ENCODE measurements at regions not wholly inside any gene's neighbourhood (a gene's known extent, or its start where the extent isn't known, plus 50 kb on each side); places are given as distances from the start of the nearest gene placed in this dataset.

DNA sequence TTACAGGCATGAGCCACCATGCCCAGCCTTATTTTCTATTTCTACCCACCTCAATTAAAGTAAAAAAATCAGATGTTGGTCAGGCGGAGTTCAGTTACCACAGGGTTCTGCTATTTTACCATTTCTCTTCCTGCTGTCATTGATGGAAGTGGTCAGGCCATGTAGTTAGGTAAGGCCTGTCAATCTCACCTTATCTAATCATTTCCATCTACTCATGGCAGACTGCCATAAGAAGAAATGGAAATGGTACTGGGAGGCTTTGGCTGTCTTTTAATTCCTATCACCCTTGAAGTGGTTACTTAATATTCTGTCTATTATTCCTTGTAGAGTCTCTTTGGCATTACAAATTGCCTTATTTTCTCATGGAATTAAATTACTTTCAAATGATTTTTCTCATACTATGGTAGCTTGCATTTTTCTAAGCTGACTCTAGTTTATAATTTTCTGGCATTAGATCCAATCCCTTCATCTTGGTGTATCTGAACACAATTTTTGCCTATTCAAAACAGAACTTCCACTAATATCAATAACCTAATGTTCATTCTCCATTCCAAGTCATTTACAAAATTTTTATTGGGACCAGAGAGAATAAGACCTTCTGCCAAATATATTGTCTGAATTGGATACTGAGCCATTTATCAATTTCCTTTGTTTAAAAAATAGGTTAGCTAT is 198.7 kb downstream of the DACT1 start:
- Histone ChIP-seq H3K4me1 (peaks cover 0 to 34% (median 10%) of the 10 kb centered on the region in 4 donors), H3K36me3 (no peaks in the 10 kb centered on the region), H3K9me3 (peaks cover 0 to 3% (median 0%) of the 10 kb centered on the region in 4 donors), H3K4me3 (no peak overlapping the region), H3K27me3 (no peaks in the 10 kb centered on the region), H3K27ac (no peak overlapping the region)
- WGBS, 2 donors = 48 to 81% methylated on average over 1 of the region's 1 CpG
- TF ChIP-seq POLR2AphosphoS5 (IDR thresholded peaks at IDR 0.05) (no peak), POLR2A (IDR thresholded peaks at IDR 0.05) (no peak), EP300 (IDR thresholded peaks at IDR 0.05) (no peak)
- TF ChIP-seq, protein P1, sequence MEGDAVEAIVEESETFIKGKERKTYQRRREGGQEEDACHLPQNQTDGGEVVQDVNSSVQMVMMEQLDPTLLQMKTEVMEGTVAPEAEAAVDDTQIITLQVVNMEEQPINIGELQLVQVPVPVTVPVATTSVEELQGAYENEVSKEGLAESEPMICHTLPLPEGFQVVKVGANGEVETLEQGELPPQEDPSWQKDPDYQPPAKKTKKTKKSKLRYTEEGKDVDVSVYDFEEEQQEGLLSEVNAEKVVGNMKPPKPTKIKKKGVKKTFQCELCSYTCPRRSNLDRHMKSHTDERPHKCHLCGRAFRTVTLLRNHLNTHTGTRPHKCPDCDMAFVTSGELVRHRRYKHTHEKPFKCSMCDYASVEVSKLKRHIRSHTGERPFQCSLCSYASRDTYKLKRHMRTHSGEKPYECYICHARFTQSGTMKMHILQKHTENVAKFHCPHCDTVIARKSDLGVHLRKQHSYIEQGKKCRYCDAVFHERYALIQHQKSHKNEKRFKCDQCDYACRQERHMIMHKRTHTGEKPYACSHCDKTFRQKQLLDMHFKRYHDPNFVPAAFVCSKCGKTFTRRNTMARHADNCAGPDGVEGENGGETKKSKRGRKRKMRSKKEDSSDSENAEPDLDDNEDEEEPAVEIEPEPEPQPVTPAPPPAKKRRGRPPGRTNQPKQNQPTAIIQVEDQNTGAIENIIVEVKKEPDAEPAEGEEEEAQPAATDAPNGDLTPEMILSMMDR (IDR thresholded peaks at IDR 0.05) = no peak
- intact Hi-C loops (cut with DNase I) = no loop called here
- no peak for DNase-seq

DNA sequence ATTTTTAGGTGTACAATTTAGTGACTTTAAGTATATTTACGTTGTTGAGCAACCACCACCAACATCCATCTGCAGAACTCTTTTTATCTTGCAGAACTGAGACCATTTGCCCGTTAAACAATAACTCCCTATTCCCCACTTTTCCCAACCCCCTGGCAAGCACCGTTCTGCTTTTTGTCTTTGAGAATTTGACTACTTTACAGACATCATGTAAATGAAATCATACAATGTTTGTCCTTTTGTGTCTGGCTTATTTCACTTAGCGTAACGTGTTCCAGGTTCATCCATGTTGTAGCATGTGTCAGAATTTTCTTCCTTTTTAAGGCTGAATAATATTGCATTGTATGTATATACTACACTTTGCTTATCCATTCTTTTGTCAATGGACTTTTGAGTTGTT is 201.5 kb downstream of the DACT1 start:
- no peaks in the 10 kb centered on the region for H3K36me3 ChIP-seq
- intact Hi-C loops (cut with DNase I) = no loop called here
- H3K27ac ChIP-seq = no peak overlapping the region
- H3K4me1 ChIP-seq = peaks cover 0 to 19% (median 3%) of the 10 kb centered on the region in 4 donors
- H3K27me3 ChIP-seq = no peaks in the 10 kb centered on the region
- no peak overlapping the region for H3K4me3 ChIP-seq
- peaks cover 0 to 3% (median 0%) of the 10 kb centered on the region in 4 donors for H3K9me3 ChIP-seq
- TF ChIP-seq EP300 (IDR thresholded peaks at IDR 0.05) (no peak), POLR2AphosphoS5 (IDR thresholded peaks at IDR 0.05) (peak in 3 of 4 donors; percentile 31 to 80 (median 73))
- 80 to 90% methylated on average over 5 of the region's 5 CpGs for WGBS, 2 donors
- no peak for DNase-seq

DNA sequence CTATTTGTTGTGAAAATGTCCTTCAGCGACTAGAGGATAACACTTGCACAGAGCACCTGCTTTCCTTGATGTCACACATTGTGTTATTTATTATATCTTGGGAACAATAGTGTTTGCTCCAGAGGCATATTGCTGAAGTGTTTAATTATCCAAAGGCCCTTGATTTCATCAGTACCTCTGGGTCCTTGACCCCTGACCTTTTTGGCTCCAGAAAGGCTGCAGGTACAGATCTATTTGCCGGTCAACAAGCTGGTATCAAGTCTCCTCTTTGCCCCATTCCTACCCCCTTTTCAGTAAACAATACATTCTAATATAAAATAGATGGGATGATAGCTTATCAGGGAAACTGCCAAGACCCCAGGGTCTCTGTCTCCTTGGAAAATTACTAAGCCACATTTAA is 206.8 kb downstream of the DACT1 start:
- H3K4me3 ChIP-seq = no peak overlapping the region
- DNase-seq = no peak
- H3K4me1 ChIP-seq = peaks cover 0 to 12% (median under 1%) of the 10 kb centered on the region in 4 donors
- no peak for TF ChIP-seq POLR2AphosphoS5 (IDR thresholded peaks at IDR 0.05)
- no peak for TF ChIP-seq EP300 (IDR thresholded peaks at IDR 0.05)
- TF ChIP-seq POLR2A (IDR thresholded peaks at IDR 0.05) = no peak
- TF ChIP-seq, protein P1 (IDR thresholded peaks at IDR 0.05) = no peak
- WGBS, 2 donors = 90 to 92% methylated on average over 2 of the region's 2 CpGs
- H3K27ac ChIP-seq = no peak overlapping the region
- intact Hi-C loops (cut with DNase I) = no loop called here
- no peaks in the 10 kb centered on the region for H3K36me3 ChIP-seq
- no peaks in the 10 kb centered on the region for H3K9me3 ChIP-seq
- H3K27me3 ChIP-seq = no peaks in the 10 kb centered on the region

DNA sequence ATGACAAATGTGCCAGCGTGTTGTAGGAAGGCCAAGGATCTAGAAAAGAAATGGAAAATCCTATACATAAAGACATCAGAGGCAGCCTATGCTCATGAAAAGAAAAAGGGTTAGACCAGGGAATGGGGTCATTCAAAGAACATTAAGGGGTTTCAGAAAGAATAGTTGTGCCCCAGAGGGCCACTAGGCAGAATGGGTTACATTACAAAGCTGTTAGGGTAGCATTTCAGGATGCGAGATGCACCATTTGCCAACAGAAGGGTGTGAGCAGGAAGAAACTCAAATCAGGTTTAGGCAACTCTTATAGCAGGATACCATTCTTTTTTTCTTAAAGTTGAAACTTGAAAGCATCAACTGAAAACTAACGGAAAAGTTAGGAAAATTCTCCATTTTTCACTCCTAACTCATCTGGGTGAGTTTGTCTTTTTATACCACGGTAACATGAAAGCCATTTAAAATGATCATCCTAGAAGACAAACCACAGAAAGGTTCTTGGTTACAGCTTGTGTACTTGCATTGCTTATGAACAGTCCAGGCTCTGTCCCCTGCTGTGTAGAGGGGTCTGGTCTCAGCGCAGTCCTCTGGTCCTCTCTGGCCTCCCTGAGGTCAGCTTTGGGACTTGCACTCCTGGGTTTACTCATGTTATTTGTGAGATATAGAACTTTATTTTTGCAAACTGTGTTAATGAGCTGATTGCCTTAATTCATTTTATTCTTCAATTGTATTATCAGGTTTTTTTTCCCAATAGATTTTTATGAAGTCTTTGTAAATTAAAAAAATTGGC is 209.1 kb downstream of the DACT1 start:
- Histone ChIP-seq H3K9me3 (no peaks in the 10 kb centered on the region), H3K27me3 (no peaks in the 10 kb centered on the region), H3K4me3 (no peak overlapping the region), H3K27ac (no peak overlapping the region), H3K4me1 (no peaks in the 10 kb centered on the region), H3K36me3 (no peaks in the 10 kb centered on the region)
- 77 to 90% methylated on average over 5 of the region's 5 CpGs for WGBS, 2 donors
- DNase-seq = no peak
- intact Hi-C loops (cut with DNase I) = no loop called here
- TF ChIP-seq POLR2A (IDR thresholded peaks at IDR 0.05) (no peak), EP300 (IDR thresholded peaks at IDR 0.05) (no peak), POLR2AphosphoS5 (IDR thresholded peaks at IDR 0.05) (no peak)
- TF ChIP-seq, protein P1 (IDR thresholded peaks at IDR 0.05) = no peak

DNA sequence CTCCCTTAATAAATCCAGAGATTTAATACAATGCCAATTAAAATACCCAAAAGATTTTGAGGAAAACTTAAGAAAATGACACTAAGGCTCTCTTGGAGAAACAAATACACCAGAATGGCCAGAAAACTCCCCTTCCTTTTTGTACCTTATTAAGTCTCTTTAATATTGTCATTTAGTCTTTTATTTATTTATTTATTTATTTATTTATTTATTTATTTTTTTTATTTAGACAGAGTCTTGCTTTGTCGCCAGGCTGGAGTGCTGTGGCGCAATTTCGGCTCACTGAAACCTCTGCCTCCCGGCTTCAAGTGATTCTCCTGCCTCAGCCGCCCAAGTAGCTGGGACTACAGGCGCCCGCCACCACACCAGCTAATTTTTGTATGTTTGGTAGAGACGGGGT is 210.6 kb downstream of the DACT1 start:
- H3K27ac ChIP-seq = no peak overlapping the region
- no peak for DNase-seq
- H3K9me3 ChIP-seq = no peaks in the 10 kb centered on the region
- H3K4me3 ChIP-seq = no peak overlapping the region
- H3K36me3 ChIP-seq = no peaks in the 10 kb centered on the region
- TF ChIP-seq EP300 (IDR thresholded peaks at IDR 0.05) = no peak
- no peak for TF ChIP-seq POLR2AphosphoS5 (IDR thresholded peaks at IDR 0.05)
- H3K4me1 ChIP-seq = no peaks in the 10 kb centered on the region
- WGBS, 2 donors = 97% methylated on average over 8 of the region's 8 CpGs
- H3K27me3 ChIP-seq = no peaks in the 10 kb centered on the region
- intact Hi-C loops (cut with DNase I) = no loop called here
